T-cell (primary cell): ENCODE measurements at regions not wholly inside any gene's neighbourhood (a gene's known extent, or its start where the extent isn't known, plus 50 kb on each side); places are given as distances from the start of the nearest gene placed in this dataset.

Experiments used
- ATAC-seq, 4 experiments: fragments of 200-7000 bp in 3 of 4; fragments of 150-1000 bp in 1 of 4; cut with Tn5 transposase; replicated peaks in 1 of 4; 1 replicate in 3 of 4; 2 replicates in 1 of 4; pipeline ENCODE4 v1.10.0; 2021; ENCODE audit warnings: moderate library complexity in 3 of 4, mild to moderate bottlenecking in 2 of 4, moderate number of reproducible peaks in 1 of 4
- CTCF ChIA-PET, 2 donors: fragments of 300-600 bp; sonication (Branson Sonifier 250); formaldehyde crosslinking; loops; one replicate each; lab custom pipeline; 2022; ENCODE audit warnings: antibody characterized with exemption in 2 of 2; lab: Charles Lee
- POLR2A ChIA-PET, 2 donors: fragments of 300-600 bp; sonication (Branson Sonifier 250); formaldehyde crosslinking; loops; one replicate each; lab custom pipeline; 2022; ENCODE audit warnings: antibody characterized with exemption in 2 of 2; lab: Charles Lee
- DNase-seq, 35 experiments: peaks; one replicate each; pipeline versions ENCODE4 v3.0.0 to v3.0.0-alpha.2; 2013 to 2023
- H3K27ac ChIP-seq: one replicate; pipeline ENCODE4 v1.5.1; 2013; ENCODE audit warnings: low read length
- H3K27me3 ChIP-seq, 2 experiments: replicated peaks in 1 of 2; 1 replicate in 1 of 2; 2 replicates in 1 of 2; pipeline versions ENCODE4 v1.6.1 to v1.7.0; 2013; ENCODE audit warnings: low read length in 1 of 2, mixed read lengths in 1 of 2; ENCODE audit not compliant: control insufficient read depth in 2 of 2, insufficient read depth in 2 of 2; ENCODE audit errors: extremely low read depth in 1 of 2
- H3K36me3 ChIP-seq, 2 donors: 1 replicate in 1 of 2; 2 replicates in 1 of 2; pipeline versions ENCODE4 v1.6.1 to v1.7.0; 2013; ENCODE audit warnings: low read length in 1 of 2; ENCODE audit not compliant: control insufficient read depth in 2 of 2, insufficient read depth in 1 of 2; ENCODE audit errors: extremely low read depth in 1 of 2
- H3K4me1 ChIP-seq, 2 experiments: 1 replicate in 1 of 2; 2 replicates in 1 of 2; pipeline versions ENCODE4 v1.6.1 to v1.7.0; 2013; ENCODE audit warnings: low read length in 2 of 2, mixed read lengths in 1 of 2; ENCODE audit not compliant: insufficient read depth in 2 of 2, control insufficient read depth in 1 of 2; ENCODE audit errors: extremely low read depth in 1 of 2
- H3K4me3 ChIP-seq, 2 donors: 1 replicate in 1 of 2; 2 replicates in 1 of 2; pipeline versions ENCODE4 v1.5.1 to v1.7.0; 2013; ENCODE audit warnings: mild to moderate bottlenecking in 2 of 2, low read length in 1 of 2, moderate library complexity in 1 of 2; ENCODE audit not compliant: control insufficient read depth in 1 of 2; ENCODE audit errors: extremely low read depth in 1 of 2
- H3K9me3 ChIP-seq: 2 replicates; pipeline ENCODE4 v1.7.0; 2013
- H3K27ac Mint-ChIP-seq, 2 donors: one replicate each; pipeline ENCODE4 v1.8.0; 2020 to 2021; ENCODE audit warnings: mild to moderate bottlenecking in 2 of 2, mixed read lengths in 2 of 2
- H3K27me3 Mint-ChIP-seq, 2 donors: one replicate each; pipeline ENCODE4 v1.8.0; 2021 to 2022; ENCODE audit warnings: mixed read lengths in 2 of 2
- H3K36me3 Mint-ChIP-seq: one replicate; pipeline ENCODE4 v1.8.0; 2021; ENCODE audit warnings: mixed read lengths
- H3K4me1 Mint-ChIP-seq, 3 donors: one replicate each; pipeline ENCODE4 v1.8.0; 2020 to 2022; ENCODE audit warnings: mixed read lengths in 3 of 3, mild to moderate bottlenecking in 1 of 3
- H3K4me3 Mint-ChIP-seq, 3 donors: one replicate each; pipeline ENCODE4 v1.8.0; 2020 to 2022; ENCODE audit warnings: mild to moderate bottlenecking in 3 of 3, mixed read lengths in 3 of 3, moderate library complexity in 3 of 3
- H3K9me3 Mint-ChIP-seq, 3 donors: one replicate each; pipeline ENCODE4 v1.8.0; 2020 to 2022; ENCODE audit warnings: mixed read lengths in 3 of 3
- WGBS: methylation state at CpG from one replicate; pipeline ENCODE4 v1.1.5; 2013; ENCODE audit warnings: missing lambda C conversion rate; ENCODE audit not compliant: insufficient coverage; 5-methylcytosine and 5-hydroxymethylcytosine counted together

- Histone ChIP-seq H3K4me3 (no peak overlapping the region), H3K4me1 (no peaks in the 10 kb centered on the region), H3K36me3 (no peaks in the 10 kb centered on the region), H3K27me3 (peaks cover 0 to 12% of the 10 kb centered on the region in 2 experiments), H3K27ac (no peak overlapping the region), H3K9me3 (no peaks in the 10 kb centered on the region)
- DNase-seq (no peak), ATAC-seq (no peak)
- Mint-ChIP-seq H3K36me3 (no peaks in the 10 kb centered on the region), H3K27ac (no peak overlapping the region), H3K9me3 (no peaks in the 10 kb centered on the region), H3K4me3 (no peak overlapping the region), H3K27me3 (peaks cover 1 to 4% of the 10 kb centered on the region in 2 donors), H3K4me1 (peaks cover 0 to 7% (median 0%) of the 10 kb centered on the region in 3 donors)
- CTCF ChIA-PET: no interaction called here
- WGBS: 96% methylated on average over 5 of the region's 8 CpGs
- POLR2A ChIA-PET: interaction anchor here in 1 of 2 donors (0.6 kb wide), 1 partner anchor 130 kb away, joined by 3 read pairs; no protein-coding TSS in a partner anchor
These were observed 218.4 kb upstream of the TLE3 start for GRCh38 chr15:70316059-70316600.

GRCh38 chr15:70315431-70315830 is 217.7 kb upstream of the TLE3 start:
- ChIA-PET CTCF (no interaction called here), POLR2A (no interaction called here)
- no peaks in the 10 kb centered on the region for H3K9me3 ChIP-seq
- Mint-ChIP-seq H3K9me3 (no peaks in the 10 kb centered on the region), H3K27me3 (peaks cover 0 to 2% of the 10 kb centered on the region in 2 donors), H3K27ac (no peak overlapping the region), H3K4me3 (no peak overlapping the region), H3K36me3 (no peaks in the 10 kb centered on the region), H3K4me1 (peaks cover 0 to 5% (median 0%) of the 10 kb centered on the region in 3 donors)
- ATAC-seq: no peak
- no peaks in the 10 kb centered on the region for H3K36me3 ChIP-seq
- no peak overlapping the region for H3K4me3 ChIP-seq
- no peak overlapping the region for H3K27ac ChIP-seq
- no peak for DNase-seq
- H3K4me1 ChIP-seq: no peaks in the 10 kb centered on the region
- H3K27me3 ChIP-seq: peaks cover 0 to 12% of the 10 kb centered on the region in 2 experiments

- ChIA-PET POLR2A (no interaction called here), CTCF (no interaction called here)
- 94% methylated on average over 2 of the region's 3 CpGs for WGBS
- ATAC-seq (no peak), DNase-seq (no peak)
- H3K4me3 ChIP-seq: no peak overlapping the region
- H3K27me3 ChIP-seq: peaks cover 0 to 12% of the 10 kb centered on the region in 2 experiments
- H3K9me3 Mint-ChIP-seq: no peaks in the 10 kb centered on the region
- no peak overlapping the region for H3K27ac ChIP-seq
- H3K36me3 ChIP-seq: no peaks in the 10 kb centered on the region
- H3K27ac Mint-ChIP-seq: no peak overlapping the region
- no peak overlapping the region for H3K4me3 Mint-ChIP-seq
- H3K4me1 ChIP-seq: peaks cover 0 to under 1% of the 10 kb centered on the region in 2 experiments
- no peaks in the 10 kb centered on the region for H3K36me3 Mint-ChIP-seq
- peaks cover 0 to 2% of the 10 kb centered on the region in 2 donors for H3K27me3 Mint-ChIP-seq
- H3K4me1 Mint-ChIP-seq: peaks cover 0 to 9% (median 4%) of the 10 kb centered on the region in 3 donors
- H3K9me3 ChIP-seq: no peaks in the 10 kb centered on the region
These were observed 217.0 kb upstream of the TLE3 start for GRCh38 chr15:70314688-70315087.

- WGBS: 80% methylated on average over 1 of the region's 3 CpGs
- ATAC-seq (no peak), DNase-seq (no peak)
- no peaks in the 10 kb centered on the region for H3K36me3 ChIP-seq
- Mint-ChIP-seq H3K9me3 (no peaks in the 10 kb centered on the region), H3K4me1 (peaks cover 6 to 13% (median 10%) of the 10 kb centered on the region in 3 donors), H3K36me3 (no peaks in the 10 kb centered on the region), H3K27me3 (peaks cover 0 to 2% of the 10 kb centered on the region in 2 donors), H3K27ac (no peak overlapping the region), H3K4me3 (no peak overlapping the region)
- H3K4me1 ChIP-seq: peaks cover 0 to 4% of the 10 kb centered on the region in 2 experiments
- no peak overlapping the region for H3K4me3 ChIP-seq
- no peaks in the 10 kb centered on the region for H3K9me3 ChIP-seq
- ChIA-PET CTCF (no interaction called here), POLR2A (no interaction called here)
- no peak overlapping the region for H3K27ac ChIP-seq
- H3K27me3 ChIP-seq: peaks cover 0 to 13% of the 10 kb centered on the region in 2 experiments
These were observed 216.3 kb upstream of the TLE3 start for GRCh38 chr15:70314018-70314354.

GRCh38 chr15:70313099-70314017 is 215.6 kb upstream of the TLE3 start:
- WGBS: 79% methylated on average over 3 of the region's 9 CpGs
- no peak overlapping the region for H3K4me3 ChIP-seq
- H3K4me1 ChIP-seq: peaks cover 0 to 10% of the 10 kb centered on the region in 2 experiments
- ATAC-seq (no peak), DNase-seq (no peak)
- H3K9me3 Mint-ChIP-seq: no peaks in the 10 kb centered on the region
- H3K27ac Mint-ChIP-seq: no peak overlapping the region
- ChIA-PET CTCF (no interaction called here), POLR2A (no interaction called here)
- H3K4me3 Mint-ChIP-seq: no peak overlapping the region
- H3K9me3 ChIP-seq: no peaks in the 10 kb centered on the region
- H3K36me3 Mint-ChIP-seq: no peaks in the 10 kb centered on the region
- peaks cover 12 to 18% (median 16%) of the 10 kb centered on the region in 3 donors for H3K4me1 Mint-ChIP-seq
- H3K27ac ChIP-seq: no peak overlapping the region
- no peaks in the 10 kb centered on the region for H3K36me3 ChIP-seq
- peaks cover 0 to 17% of the 10 kb centered on the region in 2 experiments for H3K27me3 ChIP-seq
- peaks cover 0 to 6% of the 10 kb centered on the region in 2 donors for H3K27me3 Mint-ChIP-seq

- H3K27ac ChIP-seq: no peak overlapping the region
- ChIA-PET POLR2A (no interaction called here), CTCF (no interaction called here)
- Mint-ChIP-seq H3K4me1 (peaks cover 17 to 23% (median 21%) of the 10 kb centered on the region in 3 donors), H3K4me3 (no peak overlapping the region), H3K36me3 (no peaks in the 10 kb centered on the region), H3K27ac (no peak overlapping the region), H3K9me3 (no peaks in the 10 kb centered on the region), H3K27me3 (peaks cover 0 to 9% of the 10 kb centered on the region in 2 donors)
- DNase-seq (no peak), ATAC-seq (no peak)
- peaks cover 0 to 15% of the 10 kb centered on the region in 2 experiments for H3K4me1 ChIP-seq
- no peaks in the 10 kb centered on the region for H3K36me3 ChIP-seq
- WGBS: 67% methylated on average over 1 of the region's 1 CpG
- H3K9me3 ChIP-seq: no peaks in the 10 kb centered on the region
- H3K27me3 ChIP-seq: peaks cover 0 to 17% of the 10 kb centered on the region in 2 experiments
- H3K4me3 ChIP-seq: no peak overlapping the region
These were observed 214.1 kb upstream of the TLE3 start for GRCh38 chr15:70311821-70312220.
